Omental fat pad (tissue), 3 donors: ENCODE measurements at regions not wholly inside any gene's neighbourhood (a gene's known extent, or its start where the extent isn't known, plus 50 kb on each side); places are given as distances from the start of the nearest gene placed in this dataset.

Experiments used
- ATAC-seq: fragments of 150-250 bp; one replicate; pipeline ENCODE4 v1.9.1; 2016; ENCODE audit warnings: mild to moderate bottlenecking, moderate library complexity; ENCODE audit not compliant: low FRiP score
- DNase-seq: peaks from one replicate; pipeline ENCODE4 v3.0.0-alpha.2; 2019; ENCODE audit warnings: low spot score
- CTCF ChIP-seq, 3 donors: fragments of 450-650 bp; IDR thresholded peaks; one replicate each; pipeline ENCODE4 v1.5.1; 2016 to 2017; ENCODE audit warnings: antibody characterized with exemption in 3 of 3, mild to moderate bottlenecking in 3 of 3, moderate library complexity in 2 of 3

- ATAC-seq (no peak), DNase-seq (no peak)
- TF ChIP-seq CTCF (IDR thresholded peaks at IDR 0.05) = no peak
Measured at GRCh38 chr14:87566991-87567390, 426.0 kb downstream of the GALC start.

DNA sequence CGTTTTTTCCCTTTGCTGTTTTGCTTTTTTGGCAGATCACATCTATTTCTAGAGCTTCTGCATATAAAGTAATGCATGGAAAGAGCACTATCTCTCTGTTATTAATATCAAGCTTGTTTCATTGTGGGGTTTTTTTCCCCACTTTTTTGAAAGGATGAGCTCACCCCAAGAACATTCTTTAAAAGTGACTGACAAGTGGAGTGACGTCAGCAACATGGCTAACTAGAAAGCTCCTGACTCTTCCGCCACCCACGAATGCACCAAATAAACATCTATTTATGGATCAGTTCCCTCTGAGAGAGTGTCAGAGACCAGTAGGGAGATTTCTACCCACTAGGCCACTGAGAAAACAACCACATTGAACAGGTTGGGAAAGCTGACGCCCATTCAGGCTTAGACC lies 445.4 kb downstream of the GALC start:
- no peak for ATAC-seq
- no peak for TF ChIP-seq CTCF (IDR thresholded peaks at IDR 0.05)
- DNase-seq = no peak

DNA sequence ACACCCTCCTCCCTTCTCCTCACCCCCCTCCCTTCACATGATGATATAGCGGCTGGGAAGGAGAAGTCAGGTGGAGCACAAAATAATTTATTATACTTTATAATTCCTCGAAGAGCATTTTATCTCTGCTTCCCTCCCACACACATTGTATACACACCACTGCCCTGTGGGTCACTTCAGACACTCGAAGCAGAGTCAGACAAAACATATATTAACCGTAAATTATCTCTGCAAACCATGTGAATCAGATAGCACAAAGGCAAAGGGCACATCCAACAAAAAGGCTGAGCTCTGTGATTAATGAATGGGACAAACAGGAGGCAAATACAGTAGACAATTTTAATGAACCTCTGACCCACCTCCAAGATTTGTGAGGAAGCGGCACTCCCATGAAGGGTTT lies 450.7 kb downstream of the GALC start:
- DNase-seq = no peak
- no peak for ATAC-seq
- TF ChIP-seq CTCF (IDR thresholded peaks at IDR 0.05) = no peak

- no peak for ATAC-seq
- no peak for TF ChIP-seq CTCF (IDR thresholded peaks at IDR 0.05)
- DNase-seq = no peak
Measured at GRCh38 chr14:87540339-87540738, 452.6 kb downstream of the GALC start.

GRCh38 chr14:87529081-87529480 lies 463.9 kb downstream of the GALC start:
- no peak for DNase-seq
- no peak for ATAC-seq
- TF ChIP-seq CTCF (IDR thresholded peaks at IDR 0.05) = no peak

DNA sequence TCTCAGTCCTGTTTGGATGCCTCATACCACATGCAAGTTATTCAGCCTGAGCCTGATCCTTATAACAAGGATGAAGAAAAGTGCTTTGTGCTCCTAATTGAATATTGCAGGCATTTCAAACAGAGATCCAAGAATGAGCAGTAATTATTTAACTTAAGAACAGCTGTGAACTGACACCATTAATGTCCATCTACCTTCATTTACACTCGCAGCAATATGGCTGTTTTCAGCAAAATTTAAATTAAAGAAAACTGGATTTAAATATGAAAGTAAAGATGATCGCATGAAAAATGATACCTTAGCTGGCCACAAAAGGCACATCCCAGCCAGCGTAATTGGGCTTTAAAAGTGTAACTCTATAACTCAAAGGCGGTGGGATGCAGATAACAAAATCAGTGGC lies 466.3 kb downstream of the GALC start:
- ATAC-seq (no peak), DNase-seq (no peak)
- no peak for TF ChIP-seq CTCF (IDR thresholded peaks at IDR 0.05)

GRCh38 chr14:87524011-87524410 lies 469.0 kb downstream of the GALC start:
- ATAC-seq = no peak
- DNase-seq = no peak
- TF ChIP-seq CTCF (IDR thresholded peaks at IDR 0.05) = no peak
